Fibroblast of lung (primary cell): ENCODE measurements at regions not wholly inside any gene's neighbourhood (a gene's known extent, or its start where the extent isn't known, plus 50 kb on each side); places are given as distances from the start of the nearest gene placed in this dataset.

Source experiments
- DNase-seq, 2 donors: peaks; one replicate each; pipeline versions ENCODE4 v3.0.0 to v3.0.0-alpha.2; 2010; ENCODE audit warnings: low read depth in 2 of 2
- H2AFZ ChIP-seq: 2 replicates; pipeline ENCODE4 v1.5.1; 2012; ENCODE audit warnings: low read length, control low read depth, inconsistent platforms
- H3K27ac ChIP-seq: 2 replicates; pipeline ENCODE4 v1.5.1; 2011; ENCODE audit warnings: low read length, control low read depth; ENCODE audit not compliant: insufficient read depth
- H3K27me3 ChIP-seq: 2 replicates; pipeline ENCODE4 v1.5.1; 2011; ENCODE audit warnings: mild to moderate bottlenecking, low read length; ENCODE audit not compliant: control insufficient read depth, insufficient read depth
- H3K36me3 ChIP-seq: 2 replicates; pipeline ENCODE4 v1.5.1; 2011; ENCODE audit warnings: low read length; ENCODE audit not compliant: control insufficient read depth, insufficient read depth
- H3K4me1 ChIP-seq: 2 replicates; pipeline ENCODE4 v1.5.1; 2011; ENCODE audit warnings: low read length; ENCODE audit not compliant: control insufficient read depth, insufficient read depth; ENCODE audit errors: extremely low read depth
- H3K4me2 ChIP-seq: 2 replicates; pipeline ENCODE4 v1.5.1; 2011; ENCODE audit warnings: low read length, control low read depth; ENCODE audit not compliant: insufficient read depth; ENCODE audit errors: extremely low read depth
- H3K4me3 ChIP-seq, 4 experiments: fragments of 200-600 bp in 1 of 4; sonication (generic) in 1 of 4; replicated peaks in 1 of 4; 2 replicates each; pipeline ENCODE4 v1.5.1; 2011 to 2016; ENCODE audit warnings: low read length in 4 of 4, low read depth in 3 of 4, mild to moderate bottlenecking in 3 of 4, control low read depth in 2 of 4, inconsistent platforms in 1 of 4, mixed read lengths in 1 of 4; ENCODE audit not compliant: insufficient read depth in 1 of 4; ENCODE audit errors: control extremely low read depth in 1 of 4
- H3K79me2 ChIP-seq: 2 replicates; pipeline ENCODE4 v1.5.1; 2012; ENCODE audit warnings: mild to moderate bottlenecking, low read length, inconsistent platforms; ENCODE audit not compliant: control insufficient read depth, insufficient read depth
- H3K9ac ChIP-seq: 2 replicates; pipeline ENCODE4 v1.5.1; 2011; ENCODE audit warnings: mild to moderate bottlenecking, low read length, control low read depth; ENCODE audit not compliant: insufficient read depth
- H3K9me3 ChIP-seq: 2 replicates; pipeline ENCODE4 v1.5.1; 2012; ENCODE audit warnings: low read depth, low read length; ENCODE audit not compliant: control insufficient read depth, insufficient read depth
- H4K20me1 ChIP-seq: 2 replicates; pipeline ENCODE4 v1.5.1; 2011; ENCODE audit warnings: low read length; ENCODE audit not compliant: control insufficient read depth, insufficient read depth; ENCODE audit errors: extremely low read depth
- EZH2 ChIP-seq: IDR thresholded peaks from 2 replicates; pipeline ENCODE4 v1.5.1; 2012; ENCODE audit warnings: low read length, control low read depth, mild to moderate bottlenecking; ENCODE audit errors: missing control alignments
- TF ChIP-seq, protein P1 (sequence below), 2 donors: IDR thresholded peaks in 1 of 2; conservative IDR thresholded peaks in 1 of 2; 1 replicate in 1 of 2; 2 replicates in 1 of 2; pipeline ENCODE4 v1.5.1; 2011 to 2012; ENCODE audit warnings: low read length in 2 of 2, control low read depth in 1 of 2, inconsistent platforms in 1 of 2, low read depth in 1 of 2, mild to moderate bottlenecking in 1 of 2

DNA sequence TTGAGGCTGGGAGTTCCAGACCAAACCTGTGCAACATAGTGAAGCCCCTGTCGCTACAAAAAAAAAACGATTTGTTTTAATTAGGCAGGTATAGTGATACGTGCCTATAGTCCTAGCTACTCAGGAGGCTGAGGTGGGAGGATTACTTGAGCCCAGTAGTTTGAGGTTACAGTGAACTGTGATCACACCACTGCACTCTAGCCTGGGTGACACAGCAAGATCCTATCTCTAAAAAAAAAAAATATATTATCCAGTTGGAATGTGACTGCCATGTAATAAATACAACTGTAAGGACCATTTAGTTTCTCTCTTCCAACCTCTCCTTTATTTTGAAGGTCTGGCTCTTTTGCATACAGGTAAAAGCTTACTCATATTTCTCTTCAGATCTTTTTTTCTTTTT lies 571.5 kb downstream of the UTRN start:
- no peaks in the 10 kb centered on the region for H3K79me2 ChIP-seq
- H3K9ac ChIP-seq = no peak overlapping the region
- no peak overlapping the region for H3K27ac ChIP-seq
- no peaks in the 10 kb centered on the region for H3K36me3 ChIP-seq
- H3K4me2 ChIP-seq = no peak overlapping the region
- H3K27me3 ChIP-seq = no peaks in the 10 kb centered on the region
- no peaks in the 10 kb centered on the region for H3K4me1 ChIP-seq
- no peak overlapping the region for H3K4me3 ChIP-seq
- no peaks in the 10 kb centered on the region for H3K9me3 ChIP-seq
- TF ChIP-seq, protein P1, sequence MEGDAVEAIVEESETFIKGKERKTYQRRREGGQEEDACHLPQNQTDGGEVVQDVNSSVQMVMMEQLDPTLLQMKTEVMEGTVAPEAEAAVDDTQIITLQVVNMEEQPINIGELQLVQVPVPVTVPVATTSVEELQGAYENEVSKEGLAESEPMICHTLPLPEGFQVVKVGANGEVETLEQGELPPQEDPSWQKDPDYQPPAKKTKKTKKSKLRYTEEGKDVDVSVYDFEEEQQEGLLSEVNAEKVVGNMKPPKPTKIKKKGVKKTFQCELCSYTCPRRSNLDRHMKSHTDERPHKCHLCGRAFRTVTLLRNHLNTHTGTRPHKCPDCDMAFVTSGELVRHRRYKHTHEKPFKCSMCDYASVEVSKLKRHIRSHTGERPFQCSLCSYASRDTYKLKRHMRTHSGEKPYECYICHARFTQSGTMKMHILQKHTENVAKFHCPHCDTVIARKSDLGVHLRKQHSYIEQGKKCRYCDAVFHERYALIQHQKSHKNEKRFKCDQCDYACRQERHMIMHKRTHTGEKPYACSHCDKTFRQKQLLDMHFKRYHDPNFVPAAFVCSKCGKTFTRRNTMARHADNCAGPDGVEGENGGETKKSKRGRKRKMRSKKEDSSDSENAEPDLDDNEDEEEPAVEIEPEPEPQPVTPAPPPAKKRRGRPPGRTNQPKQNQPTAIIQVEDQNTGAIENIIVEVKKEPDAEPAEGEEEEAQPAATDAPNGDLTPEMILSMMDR (conservative IDR thresholded peaks at IDR 0.05 in 1 of 2, IDR thresholded peaks at IDR 0.05 in 1 of 2; ENCODE audit: low read depth in 1 of 2, low read length in 2 of 2) = no peak
- TF ChIP-seq EZH2 = no peak
- H4K20me1 ChIP-seq = no peaks in the 10 kb centered on the region
- no peak overlapping the region for H2AFZ ChIP-seq
- DNase-seq = no peak

DNA sequence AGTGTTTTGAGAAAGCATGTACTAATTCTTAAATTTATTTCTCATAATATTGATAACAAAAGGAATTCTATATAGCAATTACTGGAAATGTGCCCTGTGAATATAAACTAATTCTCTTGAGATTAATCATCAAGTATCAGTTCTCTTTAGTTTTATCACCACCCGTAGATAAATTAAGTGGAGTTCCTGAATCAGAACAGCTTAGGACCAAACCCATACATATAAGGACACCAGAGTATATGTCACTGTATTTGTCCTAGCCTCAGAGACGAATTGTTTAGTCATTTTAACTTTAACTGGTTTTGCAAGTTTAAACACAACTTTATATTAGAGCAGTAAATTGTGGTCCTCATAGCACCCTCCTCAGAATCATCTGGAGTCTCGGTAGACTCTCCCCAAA lies 572.0 kb downstream of the UTRN start:
- H3K4me1 ChIP-seq = no peaks in the 10 kb centered on the region
- H4K20me1 ChIP-seq = no peaks in the 10 kb centered on the region
- no peak overlapping the region for H3K27ac ChIP-seq
- H2AFZ ChIP-seq = no peak overlapping the region
- no peaks in the 10 kb centered on the region for H3K79me2 ChIP-seq
- no peaks in the 10 kb centered on the region for H3K27me3 ChIP-seq
- no peaks in the 10 kb centered on the region for H3K9me3 ChIP-seq
- no peak overlapping the region for H3K9ac ChIP-seq
- no peak for DNase-seq
- no peaks in the 10 kb centered on the region for H3K36me3 ChIP-seq
- H3K4me3 ChIP-seq = no peak overlapping the region
- H3K4me2 ChIP-seq = no peak overlapping the region
- TF ChIP-seq EZH2 = no peak
- TF ChIP-seq, protein P1 (conservative IDR thresholded peaks at IDR 0.05 in 1 of 2, IDR thresholded peaks at IDR 0.05 in 1 of 2; ENCODE audit: low read depth in 1 of 2, low read length in 2 of 2) = no peak

DNA sequence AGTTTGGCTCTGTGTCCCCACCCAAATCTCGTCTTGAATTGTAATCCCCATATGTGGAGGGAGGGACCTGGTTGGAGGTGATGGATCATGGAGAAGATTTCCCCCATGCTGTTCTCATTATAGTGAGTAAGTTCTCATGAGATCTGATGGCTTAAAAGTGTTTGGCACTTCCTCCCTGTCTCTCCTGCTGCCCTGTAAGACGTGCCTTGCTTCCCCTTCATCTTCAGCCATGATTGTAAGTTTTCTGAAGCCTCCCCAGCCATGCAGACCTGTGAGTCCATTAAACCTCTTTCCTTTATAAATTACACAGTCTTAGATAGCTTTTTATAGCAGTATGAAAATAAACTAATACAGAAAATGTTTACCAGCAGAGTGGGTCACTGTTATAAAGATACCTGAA lies 577.6 kb downstream of the UTRN start:
- TF ChIP-seq EZH2 = no peak
- TF ChIP-seq, protein P1 (conservative IDR thresholded peaks at IDR 0.05 in 1 of 2, IDR thresholded peaks at IDR 0.05 in 1 of 2; ENCODE audit: low read depth in 1 of 2, low read length in 2 of 2) = no peak
- Histone ChIP-seq H3K4me2 (no peak overlapping the region), H3K36me3 (no peaks in the 10 kb centered on the region), H3K27ac (no peak overlapping the region), H3K27me3 (no peaks in the 10 kb centered on the region), H3K4me3 (no peak overlapping the region), H3K4me1 (no peaks in the 10 kb centered on the region), H2AFZ (no peak overlapping the region), H3K79me2 (no peaks in the 10 kb centered on the region), H3K9ac (no peak overlapping the region), H4K20me1 (no peaks in the 10 kb centered on the region), H3K9me3 (no peaks in the 10 kb centered on the region)
- no peak for DNase-seq
